Activated gamma-delta T cell (primary cell): ENCODE measurements at regions not wholly inside any gene's neighbourhood (a gene's known extent, or its start where the extent isn't known, plus 50 kb on each side); places are given as distances from the start of the nearest gene placed in this dataset.
A peak's percentile ranks its signal among the peaks of the same experiment; 100 is the strongest.
"Not testable (repeated sequence)": the region's sequence is repeated elsewhere in the genome, so short reads cannot be mapped to it uniquely, and the experiment has no call there.

Experiments used
- DNase-seq: peaks from one replicate; lab custom pipeline; 2025; lab: John Stamatoyannopoulos, UW

DNA sequence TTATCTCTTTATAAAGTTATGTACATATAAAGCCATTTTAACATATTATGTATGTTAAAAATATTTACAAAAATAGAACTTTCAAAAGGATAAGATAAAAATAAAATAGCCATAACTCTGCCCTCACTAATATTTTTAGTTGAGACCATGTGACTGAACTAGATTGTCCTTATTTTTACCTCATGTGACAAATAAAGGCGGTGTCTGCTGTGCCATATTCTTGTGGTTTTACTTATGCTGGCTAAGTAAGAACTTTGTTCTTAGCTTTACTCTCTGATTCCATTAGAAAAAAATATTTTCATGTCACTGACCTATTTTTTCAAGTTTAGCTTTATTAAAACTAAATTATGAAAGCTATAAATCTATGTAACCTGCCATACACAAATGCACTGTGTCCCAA lies 135.6 kb upstream of the TSC22D1 start:
- DNase-seq: no peak

DNA sequence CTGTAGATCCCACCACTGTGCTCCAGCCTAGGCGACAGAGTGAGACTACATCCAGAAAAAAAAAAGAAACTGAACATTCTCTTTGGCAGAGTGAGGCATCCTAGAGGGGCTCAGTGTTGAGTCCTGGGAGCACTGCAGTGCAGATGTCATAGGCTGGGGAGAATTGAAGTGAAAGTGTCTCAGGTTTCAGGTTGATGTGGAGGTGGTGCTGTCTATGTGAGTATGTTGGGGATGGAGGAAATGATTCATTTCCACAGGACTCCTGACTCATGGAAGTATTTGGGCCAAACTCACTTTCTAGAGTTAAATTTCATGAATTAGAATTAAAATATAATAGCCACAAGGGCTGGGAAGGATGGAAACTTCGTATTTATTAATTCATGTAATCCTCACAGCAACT lies 134.4 kb upstream of the TSC22D1 start:
- no peak for DNase-seq

DNA sequence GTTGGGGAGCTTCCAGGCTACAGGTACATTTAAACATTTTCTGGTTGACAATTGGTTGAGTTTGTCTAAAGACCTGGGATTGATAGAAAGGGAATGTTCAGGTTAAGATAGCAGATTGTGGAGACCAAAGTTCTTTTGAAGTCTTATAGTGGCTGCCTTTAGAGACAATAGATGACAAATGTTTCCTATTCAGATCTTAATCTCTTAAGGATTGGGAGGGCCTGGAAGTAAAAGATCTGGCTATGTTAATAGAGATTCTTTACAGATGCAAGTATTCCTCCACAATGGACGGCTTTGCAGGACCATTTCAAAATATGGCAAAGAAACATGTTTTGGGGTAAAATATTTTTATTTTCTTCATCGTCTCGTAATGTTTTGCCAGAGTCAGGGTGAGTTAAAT lies 128.7 kb upstream of the TSC22D1 start:
- DNase-seq: not testable (repeated sequence)

DNA sequence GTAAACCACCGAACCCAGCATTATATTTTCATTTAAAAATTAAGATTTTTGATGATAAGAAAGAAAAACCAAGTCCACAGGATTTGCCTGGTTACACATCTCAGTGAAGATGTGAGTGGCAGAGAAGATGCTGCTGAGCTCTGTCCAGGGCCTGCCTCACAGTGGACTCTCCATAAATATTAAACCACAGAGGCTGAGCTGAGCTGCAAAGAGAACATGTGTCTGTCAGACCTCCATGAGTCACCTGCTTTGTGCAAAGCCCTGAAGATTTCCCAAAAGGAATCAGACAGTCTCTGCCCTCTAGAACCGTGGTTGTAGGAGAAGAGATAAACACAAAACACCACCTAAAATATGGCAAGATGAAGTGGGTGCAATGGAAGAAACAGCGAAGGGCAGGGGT lies 127.2 kb upstream of the TSC22D1 start:
- DNase-seq: no peak

DNA sequence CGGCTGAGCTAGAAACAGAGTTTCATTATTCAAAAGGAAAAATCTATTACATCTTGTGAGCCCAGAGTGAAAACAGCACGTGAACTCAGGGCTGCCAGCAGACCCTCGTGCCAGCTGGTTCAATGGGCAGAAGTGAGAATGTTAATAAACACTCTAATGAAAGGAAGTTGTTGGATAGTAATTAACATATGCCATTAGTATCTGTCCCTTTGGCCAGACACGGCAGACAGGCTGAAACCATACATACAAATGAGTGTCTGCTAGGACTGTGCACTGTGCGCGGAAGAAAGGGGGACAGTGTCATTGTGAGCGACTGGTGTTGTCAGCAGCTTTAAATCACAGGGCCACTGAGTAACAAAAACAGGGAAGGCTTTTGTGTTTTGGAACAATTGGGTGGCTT lies 121.9 kb upstream of the TSC22D1 start:
- DNase-seq: no peak

DNA sequence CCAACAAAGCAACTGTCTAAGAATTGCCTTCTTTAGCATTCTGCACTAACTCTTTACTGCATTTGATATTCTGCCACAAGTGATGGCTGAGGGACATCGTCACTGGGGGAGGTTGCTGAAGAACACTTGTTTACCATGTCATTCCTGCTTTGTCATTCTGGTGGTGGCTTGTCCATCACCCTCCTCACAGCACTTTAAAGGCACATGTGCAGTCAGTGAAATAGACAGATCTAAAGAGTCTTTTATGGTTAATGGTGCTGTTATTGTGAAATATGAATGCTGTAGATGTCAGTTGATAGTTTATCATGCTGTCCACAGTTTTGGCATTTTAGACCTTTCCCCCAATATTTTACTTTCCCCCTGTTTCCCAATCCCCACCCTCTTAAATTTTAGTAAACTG lies 120.9 kb upstream of the TSC22D1 start:
- no peak for DNase-seq

DNA sequence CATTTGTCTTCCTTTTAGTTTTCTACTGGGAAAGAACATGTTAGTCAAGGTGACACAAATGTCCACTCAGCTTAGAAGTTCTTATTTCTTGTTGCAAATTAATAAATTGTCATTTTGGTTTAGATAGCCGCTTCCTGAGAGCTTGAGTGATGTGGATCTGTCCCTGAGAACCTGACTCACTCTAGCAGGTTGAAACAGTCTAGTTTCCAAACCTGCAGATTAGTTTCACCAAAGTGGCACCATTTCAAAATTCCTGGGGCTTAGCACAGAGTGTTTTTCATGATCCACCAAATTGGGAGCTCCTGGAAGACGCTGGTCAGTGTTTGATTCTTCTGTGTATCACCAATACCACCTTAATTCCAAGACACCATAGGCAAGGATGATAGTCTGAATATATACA lies 119.4 kb upstream of the TSC22D1 start:
- no peak for DNase-seq

DNA sequence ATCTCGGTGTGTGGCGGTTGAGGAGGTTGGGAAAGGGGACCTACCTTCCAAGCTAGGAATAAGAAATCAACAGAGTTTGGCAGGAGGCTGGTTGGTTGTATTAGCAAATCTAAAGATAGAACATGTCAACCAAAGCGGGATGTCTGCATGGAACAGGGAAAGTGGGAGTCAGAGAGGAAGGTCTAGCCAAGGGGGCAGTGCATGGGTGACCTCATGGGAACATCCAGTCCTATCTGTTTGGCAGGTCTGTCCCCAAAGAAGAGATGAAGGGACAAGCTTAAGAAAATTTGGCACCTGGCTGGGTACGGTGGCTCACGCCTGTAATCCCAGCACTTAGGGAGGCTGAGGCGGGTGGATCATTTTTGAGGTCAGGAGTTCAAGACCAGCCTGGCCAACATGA lies 118.7 kb upstream of the TSC22D1 start:
- DNase-seq: no peak

DNA sequence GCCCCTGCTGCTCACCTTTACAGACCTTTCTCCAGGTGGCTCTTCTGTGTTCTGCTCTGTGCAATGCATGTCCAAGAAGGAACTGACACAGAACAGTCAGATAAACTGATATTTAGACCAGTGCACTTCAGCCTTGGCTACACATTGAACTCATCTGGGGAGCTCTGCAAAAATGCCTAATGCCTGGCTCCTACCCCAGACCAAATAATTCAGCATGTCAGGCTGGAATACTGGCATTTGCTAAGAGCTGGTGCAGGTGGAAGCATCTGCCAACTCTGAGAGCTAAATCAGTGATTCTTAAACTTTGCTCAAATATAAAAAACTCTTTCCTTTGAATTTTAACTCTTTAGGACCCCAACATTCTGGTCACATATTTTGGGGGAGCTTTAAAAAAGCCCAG lies 118.2 kb upstream of the TSC22D1 start:
- DNase-seq: no peak

DNA sequence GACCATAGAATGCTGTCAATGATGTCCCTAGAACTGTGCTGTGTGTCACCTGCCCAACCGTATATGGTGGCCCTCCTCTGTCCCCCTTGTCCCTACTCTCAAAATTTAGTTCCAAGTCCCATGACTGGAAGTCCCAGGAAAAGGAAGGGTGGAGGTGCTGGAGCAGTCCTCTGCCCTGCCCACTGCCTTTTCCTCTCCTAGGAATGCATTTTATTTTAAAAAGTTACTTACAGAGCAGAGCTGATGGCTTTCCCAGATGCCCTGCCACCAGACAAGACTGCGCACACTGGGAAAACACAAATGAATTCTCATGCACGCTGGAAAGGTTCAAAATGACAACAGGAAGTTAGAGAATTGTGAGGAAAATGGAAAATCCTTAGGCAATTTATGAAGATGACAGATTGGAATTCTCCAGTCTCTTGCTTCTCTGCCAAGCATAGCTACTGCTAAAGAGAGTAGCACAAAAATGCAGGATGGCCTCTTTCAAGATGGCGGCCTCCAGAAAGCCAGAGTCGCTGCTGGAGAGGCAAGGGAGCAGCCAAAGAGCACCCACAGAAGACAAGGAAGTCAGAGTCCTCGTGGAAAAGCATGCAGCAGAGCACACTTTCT lies 117.1 kb upstream of the TSC22D1 start:
- DNase-seq: no peak

DNA sequence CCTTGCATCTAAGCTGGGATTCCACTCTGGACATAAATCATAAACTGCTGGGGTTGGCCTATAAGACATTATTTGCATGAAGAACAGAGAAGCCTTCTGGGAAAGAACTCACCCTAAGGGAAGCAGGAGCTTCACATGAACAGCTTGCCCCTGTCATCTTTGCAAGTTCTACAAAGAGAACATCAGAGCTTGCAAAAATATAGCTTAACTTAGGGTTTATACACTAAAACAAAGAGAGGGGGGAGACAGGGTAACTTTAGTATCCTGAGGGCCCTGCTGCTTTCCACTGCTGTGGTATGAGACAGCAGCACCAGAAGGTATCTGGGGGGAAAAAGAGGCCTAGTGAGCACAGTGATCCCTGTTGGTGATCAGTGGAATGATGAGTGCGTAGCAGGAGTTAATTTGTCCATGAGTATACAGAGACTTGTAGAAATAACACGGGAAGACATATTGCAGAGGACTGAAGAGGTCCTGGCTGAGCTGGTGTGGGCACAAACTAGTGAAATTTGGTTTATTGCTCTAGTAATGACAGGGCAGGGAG lies 116.1 kb upstream of the TSC22D1 start:
- no peak for DNase-seq

DNA sequence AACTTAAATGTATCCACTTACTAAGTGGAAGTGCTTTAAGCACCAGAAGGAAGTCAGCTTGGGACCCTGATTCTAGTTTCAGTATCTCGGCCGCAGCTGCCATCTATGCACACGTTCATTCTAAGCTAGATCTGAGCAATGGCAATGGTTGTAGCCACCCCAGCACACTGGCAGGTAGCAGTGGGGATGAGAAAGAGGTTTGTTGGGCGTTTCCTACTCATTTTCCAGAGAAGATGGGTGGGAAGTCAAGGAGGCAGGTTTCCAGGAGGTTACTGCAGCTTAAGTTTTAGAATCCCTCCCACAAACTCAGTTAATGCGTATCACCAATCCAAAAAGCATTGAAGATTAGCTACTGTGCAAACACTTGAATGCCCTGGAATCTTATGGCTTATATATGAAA lies 114.2 kb upstream of the TSC22D1 start:
- no peak for DNase-seq

DNA sequence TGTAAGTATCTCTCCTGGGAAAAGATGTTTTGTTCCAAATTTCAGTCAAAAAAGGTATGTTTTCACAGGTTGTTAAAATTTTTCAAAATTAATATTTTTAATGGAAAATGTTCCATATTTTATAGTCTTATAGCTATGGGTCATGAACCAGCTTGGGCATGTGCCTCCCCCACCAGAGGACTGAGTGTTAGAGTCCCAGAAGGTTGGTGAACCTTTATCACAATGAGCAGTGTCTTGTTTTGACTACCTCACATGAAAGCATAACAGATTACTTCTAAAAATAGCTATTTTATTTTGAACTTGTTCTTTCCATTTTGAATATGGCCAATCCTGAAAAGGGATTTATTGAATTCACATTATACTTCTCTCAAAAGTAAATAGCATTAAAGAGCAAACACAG lies 112.5 kb upstream of the TSC22D1 start:
- DNase-seq: no peak

DNA sequence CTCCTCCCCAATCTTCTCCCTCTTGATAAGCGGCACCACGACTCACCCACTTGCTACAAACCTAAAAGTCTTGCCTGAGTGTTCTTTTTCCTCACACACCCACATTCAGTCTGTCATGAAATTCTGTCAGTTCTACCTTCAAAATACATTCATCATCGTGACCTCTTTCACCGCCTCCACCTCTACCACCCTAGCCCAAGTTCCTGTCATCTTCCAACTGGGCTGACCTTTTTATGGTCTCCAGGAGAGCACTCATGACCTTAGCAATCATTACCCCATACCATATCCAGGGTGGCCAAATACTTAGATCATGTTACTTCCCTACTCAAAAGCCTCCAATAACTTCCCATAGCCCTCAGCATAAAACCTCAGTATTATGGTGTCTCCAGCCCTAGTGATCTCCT lies 110.4 kb upstream of the TSC22D1 start:
- no peak for DNase-seq

DNA sequence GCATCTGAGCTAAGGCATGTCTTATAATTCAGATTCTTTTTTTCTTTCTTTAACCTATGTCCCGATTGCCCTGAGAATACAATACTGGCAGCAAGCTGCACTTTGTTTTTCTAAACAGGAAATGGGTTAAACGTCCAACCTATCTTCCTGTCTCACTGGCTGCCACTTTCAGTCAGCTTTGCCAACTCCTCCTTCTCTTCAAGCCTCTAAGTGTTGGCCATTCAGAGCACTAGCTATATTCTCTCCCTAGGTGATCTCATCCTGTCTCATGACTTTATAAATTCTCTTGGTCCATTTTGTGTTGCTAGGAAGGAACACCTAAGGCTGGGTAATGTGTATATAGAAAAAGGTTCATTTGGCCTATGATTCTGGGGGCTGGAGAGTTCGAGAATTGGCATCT lies 109.5 kb upstream of the TSC22D1 start:
- no peak for DNase-seq

DNA sequence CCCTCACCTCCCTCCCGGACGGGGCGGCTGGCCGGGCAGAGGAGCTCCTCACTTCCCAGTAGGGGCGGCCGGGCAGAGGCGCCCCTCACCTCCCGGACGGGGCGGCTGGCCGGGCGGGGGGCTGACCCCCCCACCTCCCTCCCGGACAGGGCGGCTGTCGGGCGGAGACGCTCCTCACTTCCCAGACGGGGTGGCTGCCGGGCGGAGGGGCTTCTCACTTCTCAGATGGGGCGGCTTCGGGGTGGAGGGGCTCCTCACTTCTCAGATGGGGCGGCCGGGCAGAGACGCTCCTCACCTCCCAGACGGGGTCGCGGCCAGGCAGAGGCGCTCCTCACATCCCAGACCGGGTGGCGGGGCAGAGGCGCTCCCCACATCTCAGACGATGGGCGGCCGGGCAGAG lies 106.3 kb upstream of the TSC22D1 start:
- peak; percentile 11 for DNase-seq

DNA sequence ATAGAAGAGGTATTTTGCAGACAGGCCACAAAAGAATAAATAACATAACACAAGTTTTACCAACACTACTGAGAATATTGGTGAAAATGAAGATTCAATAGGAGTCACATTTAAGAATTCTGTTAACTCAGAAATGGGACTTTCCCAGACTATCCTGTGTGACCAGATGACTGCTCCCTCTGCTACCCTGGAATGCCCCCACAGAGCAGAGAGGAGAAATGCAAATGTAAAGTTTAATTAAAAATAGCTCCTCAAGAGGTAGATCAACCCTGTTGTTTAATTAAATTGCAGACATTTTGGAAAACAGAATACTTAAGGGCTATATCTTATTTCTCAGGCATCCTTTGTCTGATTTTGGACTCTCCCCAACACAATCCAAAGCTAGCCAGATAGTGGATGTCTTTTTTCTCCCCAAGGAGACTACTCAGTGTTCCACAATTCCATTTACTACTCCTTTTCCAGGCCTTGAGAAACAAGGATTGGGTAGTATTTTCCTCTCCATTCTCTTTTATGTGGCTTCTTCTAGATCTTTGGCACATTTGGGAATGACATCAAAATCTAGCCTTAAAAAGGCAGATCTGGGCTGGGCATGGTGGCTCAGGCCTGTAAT lies 104.7 kb upstream of the TSC22D1 start:
- DNase-seq: no peak

DNA sequence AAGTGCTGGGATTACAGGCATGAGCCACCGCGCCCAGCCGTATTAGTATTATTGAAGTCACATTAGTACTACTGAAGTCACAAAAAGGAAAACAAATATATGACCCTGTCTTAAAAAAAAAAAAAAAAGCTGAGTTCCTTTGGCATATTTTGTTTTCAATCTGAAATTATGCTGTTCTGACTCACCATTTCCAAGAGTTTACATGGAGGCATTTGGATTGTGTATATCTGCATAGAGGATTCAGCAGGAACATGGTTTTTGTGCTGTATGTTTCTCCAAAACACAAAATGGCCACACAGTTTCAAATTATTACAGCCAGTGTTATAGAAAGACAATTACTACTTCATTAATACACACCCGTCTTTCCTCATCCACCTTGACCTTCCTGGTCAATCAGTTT lies 103.5 kb upstream of the TSC22D1 start:
- no peak for DNase-seq

DNA sequence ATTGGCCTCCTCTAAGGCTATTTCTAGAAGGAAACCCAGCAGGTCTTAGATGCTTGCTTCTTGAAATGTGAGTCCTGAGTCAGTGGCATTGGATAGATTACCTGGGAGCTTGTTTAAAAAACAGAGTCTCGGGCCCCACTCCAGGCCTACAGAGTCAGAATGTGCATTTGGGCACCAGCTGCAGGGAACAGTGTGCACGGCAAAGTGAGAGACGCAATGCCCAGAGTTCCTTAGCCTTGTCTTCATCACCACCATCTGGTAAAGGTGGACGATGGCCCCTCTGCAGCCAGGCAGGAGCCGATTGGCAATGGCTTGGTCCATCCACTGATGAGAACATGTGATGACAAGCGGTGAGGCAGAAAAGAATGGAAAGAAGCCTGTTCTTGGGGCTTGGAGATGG lies 102.1 kb upstream of the TSC22D1 start:
- DNase-seq: no peak

DNA sequence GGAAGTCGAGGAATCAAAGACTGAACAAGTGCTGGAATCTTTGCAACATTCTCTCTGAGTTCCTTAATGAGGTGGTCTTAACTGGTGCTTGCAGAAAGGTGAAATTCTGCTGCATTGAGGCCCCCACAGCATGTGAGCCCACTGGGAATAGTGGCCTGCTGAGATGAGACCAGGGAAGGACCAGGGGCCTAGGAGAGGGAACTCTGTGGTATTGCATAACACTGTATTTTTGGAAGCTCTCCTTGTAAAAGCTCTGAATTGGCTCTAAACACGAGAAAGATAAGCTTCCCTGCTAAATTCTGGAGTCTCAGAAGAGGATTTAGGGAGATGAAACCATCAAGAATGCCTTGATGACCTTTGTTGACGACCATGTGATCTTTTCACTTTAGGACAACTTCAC lies 100.4 kb upstream of the TSC22D1 start:
- DNase-seq: no peak

DNA sequence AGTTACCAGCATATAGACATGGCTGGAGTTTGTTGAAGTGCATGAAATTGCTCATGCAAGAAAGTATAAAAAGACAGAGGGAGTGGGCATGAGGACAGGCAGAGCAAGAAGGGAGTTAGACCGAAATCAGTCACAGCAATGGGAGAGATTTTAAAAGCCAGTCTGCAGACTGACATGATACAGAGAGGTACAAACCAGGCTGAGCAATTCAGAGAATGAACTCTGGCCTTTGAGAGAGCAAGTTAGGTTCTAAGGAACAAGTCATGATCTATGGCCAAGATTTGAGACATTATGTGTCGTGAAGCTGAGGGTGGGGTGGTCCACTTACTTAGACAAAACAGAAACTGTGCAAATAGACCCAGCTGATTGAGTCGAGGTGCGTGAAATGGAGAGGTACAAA lies 93.4 kb upstream of the TSC22D1 start:
- DNase-seq: no peak

DNA sequence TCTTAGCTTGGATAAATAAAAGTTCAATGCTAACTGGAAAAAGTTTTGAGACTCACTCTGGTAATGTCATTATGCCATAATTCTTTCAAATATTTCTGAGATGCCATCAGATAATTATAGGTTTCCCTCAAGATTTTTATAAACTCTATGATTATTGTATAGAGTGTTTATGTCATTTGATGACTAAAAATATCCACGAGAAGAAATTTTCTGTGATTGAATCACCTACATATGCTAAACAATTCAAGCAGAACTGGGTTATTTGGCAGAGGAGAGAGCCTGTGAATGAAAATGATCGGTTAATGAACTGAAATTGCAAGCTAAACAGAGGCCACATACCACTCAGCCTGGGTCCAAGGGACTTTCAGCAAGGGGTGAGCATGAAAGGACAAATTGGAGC lies 92.6 kb upstream of the TSC22D1 start:
- DNase-seq: no peak

DNA sequence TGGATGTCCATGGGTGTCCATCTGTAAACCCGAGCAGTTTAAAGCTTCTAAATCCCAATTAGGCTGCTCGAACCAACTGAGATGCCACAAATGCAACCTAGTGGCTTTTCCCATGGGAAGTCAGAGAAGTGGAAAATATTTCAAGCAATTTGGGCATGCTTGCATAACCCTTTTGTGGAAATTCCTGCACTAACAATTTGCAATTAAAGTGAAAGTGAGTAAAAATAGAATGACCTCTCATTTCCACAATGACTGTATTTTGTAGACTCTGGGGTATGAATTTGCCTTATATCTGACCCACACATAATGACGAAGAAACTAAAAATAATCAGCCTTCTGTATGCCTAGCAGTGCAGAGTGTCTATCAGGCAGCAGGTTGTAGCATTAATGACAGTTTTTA lies 91.8 kb upstream of the TSC22D1 start:
- no peak for DNase-seq

DNA sequence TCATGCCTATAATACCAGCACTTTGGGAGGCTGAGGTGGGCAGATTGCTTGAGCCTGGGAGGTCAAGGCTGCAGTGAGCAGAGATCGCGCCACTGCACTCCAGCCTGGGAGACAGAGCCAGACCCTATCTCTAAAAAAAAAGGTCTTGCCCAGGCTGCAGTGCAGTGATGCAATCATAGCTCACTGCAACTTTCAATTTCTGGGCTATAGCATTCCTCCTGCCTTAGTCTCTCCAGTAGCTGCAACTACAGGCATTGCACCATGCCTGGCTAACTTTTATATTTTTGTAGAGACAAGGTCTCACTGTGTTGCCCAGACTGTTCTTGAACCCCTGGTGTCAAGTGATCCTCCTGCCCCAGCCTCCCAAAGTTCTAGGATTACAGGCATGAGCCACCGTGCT lies 90.4 kb upstream of the TSC22D1 start:
- not testable (repeated sequence) for DNase-seq
